GM12891 (cell line): ENCODE measurements at regions not wholly inside any gene's neighbourhood (a gene's known extent, or its start where the extent isn't known, plus 50 kb on each side); places are given as distances from the start of the nearest gene placed in this dataset.

Experiments
- POLR2A ChIP-seq: IDR thresholded peaks from 2 replicates; pipeline ENCODE4 v1.6.1; 2011; ENCODE audit warnings: low read depth, low read length, control low read depth
- POLR2AphosphoS5 ChIP-seq: IDR thresholded peaks from 2 replicates; pipeline ENCODE4 v1.6.1; 2011; ENCODE audit warnings: low read depth, low read length, control low read depth
- POU2F2 ChIP-seq: IDR thresholded peaks from 2 replicates; pipeline ENCODE4 v1.6.1; 2011; ENCODE audit warnings: low read depth, mild to moderate bottlenecking, control low read depth, low read length, moderate library complexity
- SPI1 ChIP-seq: IDR thresholded peaks from 2 replicates; pipeline ENCODE4 v1.6.1; 2011; ENCODE audit warnings: low read depth, low read length, control low read depth

GRCh38 chr3:36013425-36013824 lies 366.9 kb upstream of the STAC start:
- TF ChIP-seq POLR2AphosphoS5 (no peak), SPI1 (no peak), POLR2A (no peak), POU2F2 (no peak)
